Stomach (tissue), 4 donors: ENCODE measurements at regions not wholly inside any gene's neighbourhood (a gene's known extent, or its start where the extent isn't known, plus 50 kb on each side); places are given as distances from the start of the nearest gene placed in this dataset.

Experiments used
- POLR2A ChIP-seq, 4 donors: fragments of 450-650 bp; IDR thresholded peaks; one replicate each; pipeline ENCODE4 v1.6.1; 2016; ENCODE audit warnings: antibody characterized with exemption in 4 of 4, control low read depth in 2 of 4, mild to moderate bottlenecking in 1 of 4, moderate library complexity in 1 of 4
- POLR2AphosphoS5 ChIP-seq, 3 donors: sonication (generic); formaldehyde crosslinking; IDR thresholded peaks; one replicate each; pipeline ENCODE4 v1.6.1; 2016; ENCODE audit warnings: antibody characterized with exemption in 3 of 3
- TF ChIP-seq, protein P1 (sequence below), 7 experiments: fragments of 450-650 bp in 4 of 7; fragments of 200-600 bp in 3 of 7; sonication (generic) in 3 of 7; IDR thresholded peaks; one replicate each; pipeline ENCODE4 v1.5.1; 2016 to 2019; ENCODE audit warnings: antibody characterized with exemption in 7 of 7, control low read depth in 2 of 7, mild to moderate bottlenecking in 1 of 7

DNA sequence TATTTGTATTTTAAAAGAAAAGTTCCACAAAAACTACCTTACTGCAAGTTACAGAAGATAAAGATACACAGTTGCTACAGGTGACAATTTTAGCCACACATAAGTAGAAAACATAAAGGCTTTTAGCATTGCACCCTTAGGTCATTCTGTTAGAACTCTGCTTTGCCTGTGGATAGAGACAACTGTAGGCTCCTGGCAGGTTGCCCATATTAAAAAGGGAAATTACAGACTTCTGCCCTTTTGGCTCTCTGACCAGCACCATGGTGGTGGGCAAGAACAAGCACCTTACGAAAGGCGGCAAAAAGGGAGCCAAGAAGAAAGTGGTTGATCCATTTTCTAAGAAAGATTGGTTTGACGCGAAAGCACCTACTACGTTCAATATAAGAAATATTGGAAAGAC, 223.3 kb downstream of the MC4R start:
- TF ChIP-seq POLR2A (IDR thresholded peaks at IDR 0.05) = no peak
- TF ChIP-seq, protein P1, sequence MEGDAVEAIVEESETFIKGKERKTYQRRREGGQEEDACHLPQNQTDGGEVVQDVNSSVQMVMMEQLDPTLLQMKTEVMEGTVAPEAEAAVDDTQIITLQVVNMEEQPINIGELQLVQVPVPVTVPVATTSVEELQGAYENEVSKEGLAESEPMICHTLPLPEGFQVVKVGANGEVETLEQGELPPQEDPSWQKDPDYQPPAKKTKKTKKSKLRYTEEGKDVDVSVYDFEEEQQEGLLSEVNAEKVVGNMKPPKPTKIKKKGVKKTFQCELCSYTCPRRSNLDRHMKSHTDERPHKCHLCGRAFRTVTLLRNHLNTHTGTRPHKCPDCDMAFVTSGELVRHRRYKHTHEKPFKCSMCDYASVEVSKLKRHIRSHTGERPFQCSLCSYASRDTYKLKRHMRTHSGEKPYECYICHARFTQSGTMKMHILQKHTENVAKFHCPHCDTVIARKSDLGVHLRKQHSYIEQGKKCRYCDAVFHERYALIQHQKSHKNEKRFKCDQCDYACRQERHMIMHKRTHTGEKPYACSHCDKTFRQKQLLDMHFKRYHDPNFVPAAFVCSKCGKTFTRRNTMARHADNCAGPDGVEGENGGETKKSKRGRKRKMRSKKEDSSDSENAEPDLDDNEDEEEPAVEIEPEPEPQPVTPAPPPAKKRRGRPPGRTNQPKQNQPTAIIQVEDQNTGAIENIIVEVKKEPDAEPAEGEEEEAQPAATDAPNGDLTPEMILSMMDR (IDR thresholded peaks at IDR 0.05) = no peak
- TF ChIP-seq POLR2AphosphoS5 (IDR thresholded peaks at IDR 0.05) = no peak
